GM18498 (cell line): ENCODE measurements at regions not wholly inside any gene's neighbourhood (a gene's known extent, or its start where the extent isn't known, plus 50 kb on each side); places are given as distances from the start of the nearest gene placed in this dataset.
"Not testable (repeated sequence)": the region's sequence is repeated elsewhere in the genome, so short reads cannot be mapped to it uniquely, and the experiment has no call there.

Experiments
- ATAC-seq: cut with Tn5 transposase; IDR thresholded peaks from one replicate; pipeline ENCODE4 v1.9.1; 2021; ENCODE audit warnings: mild to moderate bottlenecking, moderate library complexity; ENCODE audit not compliant: unreplicated experiment

- ATAC-seq, result no peak
Observed at GRCh38 chr7:10507032-10507431, 466.6 kb upstream of the PHF14 start.

- ATAC-seq, result no peak
Observed at GRCh38 chr7:10521306-10521705, 452.4 kb upstream of the PHF14 start.

GRCh38 chr7:10533429-10533828 is 440.2 kb upstream of the PHF14 start:
- ATAC-seq, result not testable (repeated sequence)

DNA sequence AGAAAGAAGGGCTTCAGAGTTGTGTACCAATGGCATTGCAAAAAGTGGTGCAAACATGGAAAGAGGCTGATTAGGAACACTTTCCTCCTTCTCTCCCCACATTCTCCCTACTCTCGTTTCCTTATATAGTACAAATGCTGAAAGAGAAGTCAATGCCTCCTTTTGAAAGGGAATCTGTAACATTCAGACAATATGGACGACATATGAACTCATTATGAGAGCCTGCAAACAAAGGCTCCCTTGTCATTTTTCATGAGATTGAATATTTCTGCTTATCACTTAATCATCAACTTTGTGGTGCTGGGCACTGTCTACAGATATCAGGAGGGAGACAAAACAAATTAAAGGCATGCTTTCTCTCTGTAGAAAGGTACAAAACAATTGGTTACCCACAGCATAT is 437.1 kb upstream of the PHF14 start:
- ATAC-seq, result no peak

DNA sequence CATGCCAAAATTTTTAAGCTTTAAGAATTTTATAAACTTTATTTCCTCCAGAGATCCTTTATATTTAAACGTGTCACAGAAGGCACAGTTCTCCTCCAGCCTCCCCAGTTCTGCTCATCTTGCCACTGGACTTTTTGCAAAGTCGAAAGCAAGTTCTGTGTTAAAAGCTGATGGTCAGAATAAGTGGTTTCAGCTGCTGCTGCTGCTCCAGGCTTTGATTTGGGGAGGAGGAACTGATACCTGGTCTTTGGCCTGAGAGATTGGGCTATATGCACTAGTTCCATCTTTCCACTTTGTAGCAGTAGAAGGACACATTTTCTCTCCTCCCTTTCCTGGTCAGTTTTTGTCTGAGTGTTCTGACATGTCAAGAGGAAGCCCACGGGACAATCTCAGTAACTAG is 435.9 kb upstream of the PHF14 start:
- no peak for ATAC-seq

GRCh38 chr7:10557375-10557774 is 416.3 kb upstream of the PHF14 start:
- ATAC-seq, result no peak

DNA sequence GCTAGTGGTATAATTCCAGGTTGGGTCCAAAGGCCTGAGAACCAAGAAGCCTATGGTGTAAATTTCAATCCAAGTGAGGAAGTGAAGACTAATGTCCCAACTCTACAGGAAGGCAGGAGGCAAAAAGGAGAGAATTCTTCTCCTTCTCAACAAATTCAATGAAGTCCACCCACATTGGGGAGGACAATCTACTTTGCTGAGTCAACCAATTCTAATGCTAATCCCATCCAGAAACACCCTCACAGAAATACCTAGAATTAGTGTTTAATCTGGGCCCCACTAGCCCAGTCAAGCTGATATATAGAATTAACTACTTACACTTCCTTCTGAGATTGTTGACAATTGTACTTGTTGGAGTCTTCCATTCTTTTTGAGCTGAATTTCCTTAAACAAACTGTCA is 413.2 kb upstream of the PHF14 start:
- ATAC-seq, result no peak

DNA sequence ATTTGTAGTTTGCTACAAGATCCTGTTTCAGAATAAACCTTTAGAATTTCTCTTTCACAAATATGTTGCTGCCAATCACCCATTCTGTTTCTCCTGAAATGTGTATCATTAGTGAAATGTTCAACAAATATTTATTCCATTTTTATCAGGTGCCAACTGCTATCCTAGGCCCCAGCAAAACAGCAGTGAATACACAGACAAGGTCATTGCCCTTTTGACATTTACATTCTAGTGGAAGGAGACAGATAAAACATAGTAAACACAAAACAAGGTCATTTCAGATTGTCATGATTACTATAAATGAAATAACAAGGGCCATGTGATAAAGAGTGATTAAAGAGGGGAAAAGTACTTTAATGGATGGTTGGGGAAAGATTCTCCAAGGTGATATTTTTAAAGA is 404.8 kb upstream of the PHF14 start:
- no peak for ATAC-seq

DNA sequence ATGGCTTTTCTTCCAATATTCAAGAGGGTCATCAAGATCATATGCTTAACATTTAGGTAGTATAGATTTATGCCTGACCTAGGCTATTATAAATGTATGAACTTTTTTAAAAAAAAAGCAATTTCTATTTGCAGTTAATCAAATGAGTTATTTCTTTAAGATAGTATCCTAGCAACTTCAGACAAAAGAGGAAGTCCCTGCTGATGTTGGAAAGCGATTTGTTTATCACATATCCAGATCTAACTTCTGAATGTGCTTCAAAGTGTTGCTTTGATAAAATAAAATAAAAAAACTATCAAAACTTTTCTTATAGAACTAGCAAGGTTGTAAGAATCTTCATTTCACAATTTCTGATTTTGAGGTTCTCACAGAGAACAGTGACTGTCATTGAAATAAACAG is 401.9 kb upstream of the PHF14 start:
- no peak for ATAC-seq

GRCh38 chr7:10577866-10578374 is 395.8 kb upstream of the PHF14 start:
- ATAC-seq, result no peak

GRCh38 chr7:10579561-10579960 is 394.1 kb upstream of the PHF14 start:
- ATAC-seq, result no peak

DNA sequence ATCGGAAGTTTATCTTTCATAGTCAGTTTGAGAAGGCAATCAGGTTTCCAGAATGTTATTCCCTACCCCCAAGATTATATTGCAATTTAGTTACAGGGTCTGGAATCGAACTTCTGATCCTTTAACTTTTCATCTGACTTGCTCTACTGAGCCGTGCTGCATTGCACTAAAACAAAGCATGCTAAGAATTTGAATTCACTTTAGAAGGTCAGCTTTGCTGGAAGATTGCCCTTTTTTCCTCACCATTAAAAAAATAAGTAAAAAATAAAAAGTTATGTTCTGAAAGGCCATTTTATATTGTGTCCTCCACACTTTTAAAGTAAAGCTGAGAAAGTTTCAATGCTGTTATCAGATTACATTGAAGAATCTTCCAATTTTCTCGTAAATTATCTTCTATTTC is 388.8 kb upstream of the PHF14 start:
- ATAC-seq, result no peak

DNA sequence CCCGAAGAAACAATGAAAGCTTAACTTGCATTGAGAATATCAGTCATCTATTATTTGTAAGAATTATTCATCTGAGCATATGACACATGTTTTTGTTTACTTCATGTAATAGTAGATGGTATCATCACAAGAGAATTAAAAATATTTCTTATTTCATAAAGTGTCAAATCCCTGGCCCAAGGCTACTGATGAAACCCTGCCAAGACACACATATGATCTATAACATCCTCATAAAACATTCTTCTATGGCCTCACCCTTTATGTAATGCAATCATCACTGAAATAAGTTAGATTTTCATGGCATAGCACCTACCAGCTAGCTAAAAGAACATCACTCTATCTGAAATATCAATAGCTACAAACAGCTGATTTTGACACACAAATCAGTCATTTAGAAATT is 385.6 kb upstream of the PHF14 start:
- ATAC-seq, result no peak

DNA sequence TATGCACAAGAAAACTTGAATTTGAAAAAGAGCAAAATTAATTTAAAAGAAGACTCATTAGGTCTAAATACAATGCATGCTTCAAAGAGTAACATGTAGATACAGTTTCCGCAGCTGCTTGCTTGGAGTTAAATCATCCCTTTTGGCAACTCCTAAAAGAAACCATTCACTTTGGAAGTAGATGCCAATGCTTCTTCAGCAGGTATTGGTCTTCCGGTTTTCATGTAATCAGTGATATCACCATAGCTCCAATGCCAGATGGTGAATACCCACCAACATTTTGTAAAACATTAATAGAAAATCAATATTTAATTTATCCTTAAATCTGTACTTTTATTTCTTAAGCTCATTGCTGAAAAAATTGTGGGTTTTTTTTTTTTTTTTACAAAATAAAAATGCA is 381.1 kb upstream of the PHF14 start:
- ATAC-seq, result no peak

- ATAC-seq, result no peak
Observed at GRCh38 chr7:10593080-10593479, 380.6 kb upstream of the PHF14 start.

DNA sequence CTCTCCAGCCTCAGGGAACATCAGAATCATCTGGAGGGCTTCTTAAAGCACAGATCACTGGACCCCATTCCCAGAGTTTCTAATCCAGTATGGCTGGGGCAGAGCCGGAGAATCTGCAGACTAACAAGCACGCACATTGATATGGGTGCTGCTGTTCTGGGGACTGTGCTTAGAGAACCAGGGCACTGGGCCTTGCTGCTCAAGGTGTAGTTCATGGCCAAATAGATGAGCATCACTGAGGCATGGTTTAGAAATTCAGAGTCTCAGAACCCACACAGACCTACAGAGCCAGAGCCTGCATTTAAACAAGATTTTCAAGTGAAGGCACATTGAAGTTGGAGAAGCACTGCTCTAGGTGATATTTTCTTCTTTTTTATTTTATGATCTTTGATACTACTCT is 376.8 kb upstream of the PHF14 start:
- no peak for ATAC-seq

- ATAC-seq, result no peak
Observed at GRCh38 chr7:10604128-10604527, 369.5 kb upstream of the PHF14 start.

GRCh38 chr7:10612950-10613349 is 360.7 kb upstream of the PHF14 start:
- no peak for ATAC-seq

GRCh38 chr7:10618953-10619352 is 354.7 kb upstream of the PHF14 start:
- no peak for ATAC-seq

DNA sequence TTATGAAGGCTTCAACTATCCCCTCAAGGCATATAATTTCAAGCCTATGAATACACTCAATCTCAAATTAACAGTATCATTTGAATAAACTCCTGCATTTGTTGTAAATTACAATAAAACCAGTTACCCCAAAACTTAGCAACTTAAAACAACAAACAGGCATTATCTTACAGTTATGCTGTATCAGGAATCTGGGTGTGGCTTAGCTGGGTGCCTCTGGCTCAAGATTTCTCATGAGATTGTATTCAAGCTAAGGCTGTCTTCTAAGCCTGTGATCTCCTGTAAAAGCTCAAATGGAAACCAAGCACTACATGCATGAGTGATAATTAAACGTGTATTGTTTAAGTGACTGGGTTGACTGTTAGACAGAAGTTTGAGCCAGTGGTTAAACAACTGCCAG is 341.0 kb upstream of the PHF14 start:
- no peak for ATAC-seq

- no peak for ATAC-seq
Observed at GRCh38 chr7:10634239-10634638, 339.4 kb upstream of the PHF14 start.

DNA sequence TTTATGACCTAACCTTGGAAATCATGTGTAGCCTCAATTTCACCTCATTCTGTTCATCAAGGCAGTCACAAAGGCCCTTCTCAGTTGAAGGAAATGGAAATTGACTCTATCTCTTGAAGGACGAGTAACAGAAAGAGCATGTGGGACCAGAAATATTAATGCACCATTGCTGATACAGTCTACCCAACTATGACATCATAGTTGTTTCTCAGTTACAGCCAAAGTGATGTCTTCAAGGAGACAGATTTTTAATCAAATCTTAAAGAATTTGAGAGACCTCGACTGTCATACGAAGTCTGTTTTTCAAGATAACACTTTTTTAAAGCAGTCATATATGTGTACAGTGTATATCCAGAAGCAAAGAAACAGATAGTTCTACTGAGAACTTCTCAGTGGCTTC is 335.7 kb upstream of the PHF14 start:
- no peak for ATAC-seq

GRCh38 chr7:10643545-10643944 is 330.1 kb upstream of the PHF14 start:
- no peak for ATAC-seq

DNA sequence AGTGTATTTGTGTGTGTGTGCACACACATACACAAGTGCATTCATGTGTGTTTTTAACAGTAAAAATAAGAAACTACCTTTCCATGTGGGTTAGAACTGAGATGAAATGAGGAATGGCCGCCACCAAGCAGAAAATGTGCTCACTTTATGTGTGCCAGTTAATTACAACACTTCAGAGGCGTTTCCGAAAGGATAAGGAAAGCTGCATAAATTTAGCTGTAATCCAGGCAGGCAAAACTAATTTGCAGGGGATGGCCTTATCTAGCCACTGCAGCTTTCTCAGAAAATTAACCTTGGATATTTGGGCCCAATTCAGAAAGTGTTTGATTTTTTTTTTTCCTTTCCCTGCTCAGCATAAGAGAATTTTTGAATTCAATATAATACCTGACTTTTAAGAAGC is 328.8 kb upstream of the PHF14 start:
- ATAC-seq, result no peak
